ENCODE measurements at regions not wholly inside any gene's neighbourhood (a gene's known extent, or its start where the extent isn't known, plus 50 kb on each side); places are given as distances from the start of the nearest gene placed in this dataset.

DNA sequence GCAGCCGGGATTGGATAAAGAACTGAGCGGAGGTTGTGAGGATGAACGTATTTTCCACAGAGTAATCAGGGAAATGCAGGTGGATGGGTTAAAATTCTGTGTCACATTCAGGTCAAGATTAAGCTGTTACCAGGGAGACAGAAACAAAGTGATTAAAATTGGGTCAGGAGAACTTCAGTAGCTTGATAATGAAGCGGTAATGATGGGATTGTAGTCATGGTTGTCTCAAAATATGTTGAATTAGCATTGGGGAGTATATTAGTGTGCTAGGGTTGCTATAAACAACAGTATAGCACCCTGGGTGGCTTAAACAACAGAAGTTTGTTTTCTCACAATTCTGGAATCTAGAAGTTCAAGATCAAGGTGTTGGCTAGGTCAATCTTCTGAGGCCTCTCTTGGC is 155.5 kb downstream of the GJA1 start:
- H3K27ac ChIP-seq (ENCODE audit: low read depth in 2 of 2, low read length in 2 of 2) = no peak overlapping the region
- H3K9ac ChIP-seq (ENCODE audit: low read length in 3 of 3) = no peak overlapping the region
- no peaks in the 10 kb centered on the region for H3K27me3 ChIP-seq (ENCODE audit: control insufficient read depth, insufficient read depth, low read length)
- H3K9me3 ChIP-seq (ENCODE audit: control insufficient read depth in 2 of 3, insufficient read depth in 1 of 3, low read length in 3 of 3) = no peaks in the 10 kb centered on the region
- no peak overlapping the region for H3K4me3 ChIP-seq (ENCODE audit: low read length in 3 of 3)
- TF ChIP-seq, protein P1, sequence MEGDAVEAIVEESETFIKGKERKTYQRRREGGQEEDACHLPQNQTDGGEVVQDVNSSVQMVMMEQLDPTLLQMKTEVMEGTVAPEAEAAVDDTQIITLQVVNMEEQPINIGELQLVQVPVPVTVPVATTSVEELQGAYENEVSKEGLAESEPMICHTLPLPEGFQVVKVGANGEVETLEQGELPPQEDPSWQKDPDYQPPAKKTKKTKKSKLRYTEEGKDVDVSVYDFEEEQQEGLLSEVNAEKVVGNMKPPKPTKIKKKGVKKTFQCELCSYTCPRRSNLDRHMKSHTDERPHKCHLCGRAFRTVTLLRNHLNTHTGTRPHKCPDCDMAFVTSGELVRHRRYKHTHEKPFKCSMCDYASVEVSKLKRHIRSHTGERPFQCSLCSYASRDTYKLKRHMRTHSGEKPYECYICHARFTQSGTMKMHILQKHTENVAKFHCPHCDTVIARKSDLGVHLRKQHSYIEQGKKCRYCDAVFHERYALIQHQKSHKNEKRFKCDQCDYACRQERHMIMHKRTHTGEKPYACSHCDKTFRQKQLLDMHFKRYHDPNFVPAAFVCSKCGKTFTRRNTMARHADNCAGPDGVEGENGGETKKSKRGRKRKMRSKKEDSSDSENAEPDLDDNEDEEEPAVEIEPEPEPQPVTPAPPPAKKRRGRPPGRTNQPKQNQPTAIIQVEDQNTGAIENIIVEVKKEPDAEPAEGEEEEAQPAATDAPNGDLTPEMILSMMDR (IDR thresholded peaks at IDR 0.05; ENCODE audit: borderline replicate concordance, extremely low read depth, insufficient read depth) = no peak
- no peak for FAIRE-seq
- intact Hi-C loops (cut with DNase I) = no loop called here
- no peak for DNase-seq
- H3K4me1 ChIP-seq (ENCODE audit: control insufficient read depth in 2 of 3, insufficient read depth in 2 of 3, low read depth in 1 of 3, low read length in 3 of 3) = no peaks in the 10 kb centered on the region
- H3K36me3 ChIP-seq (ENCODE audit: control insufficient read depth in 2 of 3, insufficient read depth in 3 of 3, low read length in 3 of 3) = no peaks in the 10 kb centered on the region

DNA sequence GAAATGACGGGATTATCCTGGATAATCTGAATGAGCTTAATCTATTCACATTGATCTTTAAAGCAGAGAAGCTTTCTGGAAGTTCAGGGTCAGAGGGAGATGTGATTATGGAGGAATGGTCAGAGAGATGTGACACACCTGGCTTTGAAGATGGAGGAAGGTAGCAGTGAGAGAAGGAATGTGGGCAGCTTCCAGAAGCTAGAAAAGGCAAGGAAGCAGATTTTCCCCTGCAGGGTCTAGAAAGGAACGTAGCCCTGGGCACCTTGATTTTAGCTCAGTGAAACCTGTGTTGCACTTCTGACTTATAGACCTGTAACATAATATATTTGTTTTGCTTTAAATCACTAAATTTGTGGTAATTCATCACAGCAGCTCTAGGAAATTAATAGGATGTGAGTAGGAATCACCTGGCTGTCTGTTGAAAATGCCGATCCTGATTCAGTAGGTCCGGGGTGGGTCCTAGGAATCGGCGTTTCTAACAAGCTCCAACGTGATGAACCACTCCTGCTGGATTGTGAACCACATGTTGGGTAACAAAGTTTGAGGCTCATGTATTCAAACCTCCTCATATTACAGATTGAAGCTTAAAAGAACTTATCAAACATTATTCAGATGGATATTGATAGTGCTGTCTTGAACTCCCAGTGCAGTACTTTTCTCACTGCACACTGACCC is 157.0 kb downstream of the GJA1 start:
- no peaks in the 10 kb centered on the region for H3K36me3 ChIP-seq (ENCODE audit: control insufficient read depth in 2 of 3, insufficient read depth in 3 of 3, low read length in 3 of 3)
- no peaks in the 10 kb centered on the region for H3K4me1 ChIP-seq (ENCODE audit: control insufficient read depth in 2 of 3, insufficient read depth in 2 of 3, low read depth in 1 of 3, low read length in 3 of 3)
- no peaks in the 10 kb centered on the region for H3K27me3 ChIP-seq (ENCODE audit: control insufficient read depth, insufficient read depth, low read length)
- H3K9ac ChIP-seq (ENCODE audit: low read length in 3 of 3) = no peak overlapping the region
- intact Hi-C loops (cut with DNase I) = no loop called here
- H3K9me3 ChIP-seq (ENCODE audit: control insufficient read depth in 2 of 3, insufficient read depth in 1 of 3, low read length in 3 of 3) = no peaks in the 10 kb centered on the region
- H3K27ac ChIP-seq (ENCODE audit: low read depth in 2 of 2, low read length in 2 of 2) = no peak overlapping the region
- no peak overlapping the region for H3K4me3 ChIP-seq (ENCODE audit: low read length in 3 of 3)
- TF ChIP-seq, protein P1 (IDR thresholded peaks at IDR 0.05; ENCODE audit: borderline replicate concordance, extremely low read depth, insufficient read depth) = no peak
- DNase-seq (no peak), FAIRE-seq (no peak)

DNA sequence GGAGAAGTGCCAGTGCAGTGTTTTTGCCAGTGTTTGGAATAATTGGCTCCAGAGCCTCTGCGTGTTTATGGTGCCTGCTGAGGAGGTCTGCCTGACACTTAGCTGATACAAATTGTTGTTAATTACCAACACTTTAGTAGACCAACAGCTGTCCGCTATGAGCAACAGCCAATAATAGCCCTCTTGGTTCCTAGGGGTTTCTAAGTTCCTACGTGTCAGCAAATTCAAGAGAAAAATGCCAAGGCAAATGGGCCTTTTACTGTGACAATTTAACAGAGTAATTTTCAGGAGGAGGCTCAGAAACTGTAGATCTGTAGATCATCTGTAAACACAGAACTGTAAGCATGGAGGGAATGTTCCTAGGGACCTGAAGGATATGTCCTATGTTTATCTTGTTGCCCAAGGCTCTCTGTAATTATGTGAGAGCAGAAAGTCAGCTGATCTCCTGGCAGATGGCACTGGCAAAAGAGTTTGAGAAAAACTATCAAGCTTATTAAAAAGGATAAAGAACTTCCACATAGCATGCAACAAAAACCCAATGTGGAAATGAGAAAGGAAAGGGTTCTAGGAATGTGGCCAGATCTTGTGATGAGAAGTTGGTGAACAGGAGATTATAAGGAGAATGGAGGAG is 157.7 kb downstream of the GJA1 start:
- DNase-seq (no peak), FAIRE-seq (no peak)
- no peak overlapping the region for H3K27ac ChIP-seq (ENCODE audit: low read depth in 2 of 2, low read length in 2 of 2)
- H3K9ac ChIP-seq (ENCODE audit: low read length in 3 of 3) = no peak overlapping the region
- H3K36me3 ChIP-seq (ENCODE audit: control insufficient read depth in 2 of 3, insufficient read depth in 3 of 3, low read length in 3 of 3) = no peaks in the 10 kb centered on the region
- H3K9me3 ChIP-seq (ENCODE audit: control insufficient read depth in 2 of 3, insufficient read depth in 1 of 3, low read length in 3 of 3) = no peaks in the 10 kb centered on the region
- TF ChIP-seq, protein P1 (IDR thresholded peaks at IDR 0.05; ENCODE audit: borderline replicate concordance, extremely low read depth, insufficient read depth) = no peak
- intact Hi-C loops (cut with DNase I) = no loop called here
- no peaks in the 10 kb centered on the region for H3K27me3 ChIP-seq (ENCODE audit: control insufficient read depth, insufficient read depth, low read length)
- no peak overlapping the region for H3K4me3 ChIP-seq (ENCODE audit: low read length in 3 of 3)
- no peaks in the 10 kb centered on the region for H3K4me1 ChIP-seq (ENCODE audit: control insufficient read depth in 2 of 3, insufficient read depth in 2 of 3, low read depth in 1 of 3, low read length in 3 of 3)
